Renal cortex interstitium (tissue), 11 donors: ENCODE measurements at regions not wholly inside any gene's neighbourhood (a gene's known extent, or its start where the extent isn't known, plus 50 kb on each side); places are given as distances from the start of the nearest gene placed in this dataset.
A peak's percentile ranks its signal among the peaks of the same experiment; 100 is the strongest.
"Not testable (repeated sequence)": the region's sequence is repeated elsewhere in the genome, so short reads cannot be mapped to it uniquely, and the experiment has no call there.

Experiments used
- DNase-seq, 11 donors: peaks; one replicate each; pipeline ENCODE4 v3.0.0-alpha.2; 2013; ENCODE audit warnings: low read depth in 9 of 11, low spot score in 4 of 11; ENCODE audit errors: extremely low read depth in 1 of 11

- DNase-seq = no peak
Observed at GRCh38 chr4:12389604-12390003, 960.9 kb upstream of the HS3ST1 start.

GRCh38 chr4:12382567-12382966, 953.9 kb upstream of the HS3ST1 start:
- DNase-seq = no peak

GRCh38 chr4:12379191-12379590, 950.5 kb upstream of the HS3ST1 start:
- DNase-seq = no peak

GRCh38 chr4:12375805-12376204, 947.1 kb upstream of the HS3ST1 start:
- no peak for DNase-seq

- not testable (repeated sequence) for DNase-seq
Observed at GRCh38 chr4:12365869-12366268, 937.2 kb upstream of the HS3ST1 start.

GRCh38 chr4:12360391-12360790, 931.7 kb upstream of the HS3ST1 start:
- DNase-seq = no peak

GRCh38 chr4:12359420-12359819, 930.7 kb upstream of the HS3ST1 start:
- no peak for DNase-seq

- DNase-seq = not testable (repeated sequence)
Observed at GRCh38 chr4:12333083-12333482, 904.4 kb upstream of the HS3ST1 start.

- no peak for DNase-seq
Observed at GRCh38 chr4:12324965-12325364, 896.3 kb upstream of the HS3ST1 start.

- DNase-seq = no peak
Observed at GRCh38 chr4:12319765-12320164, 891.1 kb upstream of the HS3ST1 start.

- DNase-seq = no peak
Observed at GRCh38 chr4:12304905-12305304, 876.2 kb upstream of the HS3ST1 start.

GRCh38 chr4:12296366-12296765, 867.7 kb upstream of the HS3ST1 start:
- no peak for DNase-seq

GRCh38 chr4:12293906-12294525, 865.3 kb upstream of the HS3ST1 start:
- no peak for DNase-seq

- DNase-seq = no peak
Observed at GRCh38 chr4:12286351-12286750, 857.7 kb upstream of the HS3ST1 start.

- no peak for DNase-seq
Observed at GRCh38 chr4:12270546-12270945, 841.9 kb upstream of the HS3ST1 start.

GRCh38 chr4:12265554-12265953, 836.9 kb upstream of the HS3ST1 start:
- no peak for DNase-seq

GRCh38 chr4:12260453-12260852, 831.8 kb upstream of the HS3ST1 start:
- DNase-seq = no peak

GRCh38 chr4:12244973-12245372, 816.3 kb upstream of the HS3ST1 start:
- no peak for DNase-seq

- peak in 1 of 11 donors; percentile 1 for DNase-seq
Observed at GRCh38 chr4:12242354-12242753, 813.7 kb upstream of the HS3ST1 start.

- no peak for DNase-seq
Observed at GRCh38 chr4:12239897-12240636, 811.4 kb upstream of the HS3ST1 start.

- no peak for DNase-seq
Observed at GRCh38 chr4:12231098-12231497, 802.4 kb upstream of the HS3ST1 start.
